ENCODE measurements at regions not wholly inside any gene's neighbourhood (a gene's known extent, or its start where the extent isn't known, plus 50 kb on each side); places are given as distances from the start of the nearest gene placed in this dataset.

- FAIRE-seq, result no peak
- no peak for TF ChIP-seq TAF1 (IDR thresholded peaks at IDR 0.05; ENCODE audit: borderline replicate concordance, low read depth, low read length)
- no peak for TF ChIP-seq POLR2A (IDR thresholded peaks at IDR 0.05; ENCODE audit: low read depth, low read length)
- no peak for TF ChIP-seq POLR2AphosphoS5 (IDR thresholded peaks at IDR 0.05; ENCODE audit: low read depth, low read length)
- DNase-seq (ENCODE audit: insufficient read length), result no peak
These were observed 638.5 kb upstream of the DPP6 start for GRCh38 chr7:153413540-153414287.

DNA sequence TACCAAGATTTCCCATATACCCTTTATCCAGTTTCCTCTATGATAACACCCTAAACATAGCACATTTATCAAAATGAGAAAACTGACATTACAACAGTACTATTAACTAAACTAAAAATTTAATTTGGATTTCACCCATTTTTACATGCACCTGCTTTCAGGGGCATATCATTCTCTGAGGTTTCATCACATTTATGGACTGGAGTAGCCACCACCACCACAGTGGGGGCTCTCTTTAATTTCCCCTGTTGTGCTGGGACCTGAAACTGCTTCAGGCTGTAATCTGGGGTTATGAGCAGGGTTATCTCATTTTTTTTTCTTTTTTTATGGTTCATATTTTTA is 637.9 kb upstream of the DPP6 start:
- TF ChIP-seq POLR2A (IDR thresholded peaks at IDR 0.05; ENCODE audit: low read depth, low read length) (no peak), POLR2AphosphoS5 (IDR thresholded peaks at IDR 0.05; ENCODE audit: low read depth, low read length) (no peak), TAF1 (IDR thresholded peaks at IDR 0.05; ENCODE audit: borderline replicate concordance, low read depth, low read length) (no peak)
- no peak for DNase-seq (ENCODE audit: insufficient read length)
- FAIRE-seq, result no peak

- TF ChIP-seq POLR2A (IDR thresholded peaks at IDR 0.05; ENCODE audit: low read depth, low read length), result no peak
- no peak for TF ChIP-seq TAF1 (IDR thresholded peaks at IDR 0.05; ENCODE audit: borderline replicate concordance, low read depth, low read length)
- no peak for TF ChIP-seq POLR2AphosphoS5 (IDR thresholded peaks at IDR 0.05; ENCODE audit: low read depth, low read length)
- no peak for FAIRE-seq
- DNase-seq (ENCODE audit: insufficient read length), result no peak
These were observed 636.6 kb upstream of the DPP6 start for GRCh38 chr7:153415632-153416031.

GRCh38 chr7:153422291-153423209 is 629.6 kb upstream of the DPP6 start:
- no peak for TF ChIP-seq POLR2AphosphoS5 (IDR thresholded peaks at IDR 0.05; ENCODE audit: low read depth, low read length)
- no peak for TF ChIP-seq TAF1 (IDR thresholded peaks at IDR 0.05; ENCODE audit: borderline replicate concordance, low read depth, low read length)
- TF ChIP-seq POLR2A (IDR thresholded peaks at IDR 0.05; ENCODE audit: low read depth, low read length), result no peak
- DNase-seq (ENCODE audit: insufficient read length), result no peak
- no peak for FAIRE-seq

DNA sequence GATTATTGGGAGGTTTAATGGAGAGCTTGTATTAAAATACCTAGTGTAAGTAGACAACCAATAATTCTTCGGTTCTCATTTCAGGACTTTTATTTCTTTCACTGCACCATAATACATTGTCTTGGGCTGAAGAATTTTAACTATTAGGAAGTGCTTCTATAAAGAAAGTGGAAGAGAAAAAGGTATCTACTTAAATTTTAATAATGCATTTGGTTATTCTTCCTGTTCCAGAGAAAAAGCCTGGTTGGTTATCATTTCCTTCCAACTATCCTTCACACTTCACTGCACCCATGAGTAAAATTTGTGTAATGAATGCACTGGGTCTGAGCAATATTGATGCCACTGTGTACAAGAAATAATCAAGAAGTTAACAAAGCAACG is 629.0 kb upstream of the DPP6 start:
- DNase-seq (ENCODE audit: insufficient read length) (no peak), FAIRE-seq (no peak)
- TF ChIP-seq TAF1 (IDR thresholded peaks at IDR 0.05; ENCODE audit: borderline replicate concordance, low read depth, low read length) (no peak), POLR2AphosphoS5 (IDR thresholded peaks at IDR 0.05; ENCODE audit: low read depth, low read length) (no peak), POLR2A (IDR thresholded peaks at IDR 0.05; ENCODE audit: low read depth, low read length) (no peak)

DNA sequence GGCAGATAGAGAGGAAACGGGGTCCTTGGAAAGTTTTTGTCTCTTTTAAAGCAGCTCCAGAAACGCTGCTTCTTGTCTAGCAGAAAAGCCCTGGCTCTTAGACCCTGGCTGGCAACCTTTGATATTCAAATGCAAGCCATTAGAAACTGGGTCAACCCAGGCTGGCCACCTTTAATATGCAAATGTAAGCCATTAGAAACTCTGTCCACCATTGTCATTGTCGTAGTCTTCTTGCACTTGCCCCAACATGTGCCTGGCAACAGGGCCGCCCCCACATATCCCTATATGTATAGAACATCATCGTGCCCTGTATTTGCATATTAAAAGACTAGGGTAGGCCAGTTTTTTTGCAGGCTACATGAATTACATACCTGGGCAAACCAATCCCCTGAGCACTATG is 621.3 kb upstream of the DPP6 start:
- FAIRE-seq, result no peak
- DNase-seq (ENCODE audit: insufficient read length), result no peak
- TF ChIP-seq POLR2AphosphoS5 (IDR thresholded peaks at IDR 0.05; ENCODE audit: low read depth, low read length), result no peak
- no peak for TF ChIP-seq POLR2A (IDR thresholded peaks at IDR 0.05; ENCODE audit: low read depth, low read length)
- no peak for TF ChIP-seq TAF1 (IDR thresholded peaks at IDR 0.05; ENCODE audit: borderline replicate concordance, low read depth, low read length)

- TF ChIP-seq POLR2AphosphoS5 (IDR thresholded peaks at IDR 0.05; ENCODE audit: low read depth, low read length), result no peak
- TF ChIP-seq TAF1 (IDR thresholded peaks at IDR 0.05; ENCODE audit: borderline replicate concordance, low read depth, low read length), result no peak
- TF ChIP-seq POLR2A (IDR thresholded peaks at IDR 0.05; ENCODE audit: low read depth, low read length), result no peak
- FAIRE-seq, result no peak
- DNase-seq (ENCODE audit: insufficient read length), result no peak
These were observed 620.1 kb upstream of the DPP6 start for GRCh38 chr7:153432063-153432462.

- TF ChIP-seq TAF1 (IDR thresholded peaks at IDR 0.05; ENCODE audit: borderline replicate concordance, low read depth, low read length) (no peak), POLR2AphosphoS5 (IDR thresholded peaks at IDR 0.05; ENCODE audit: low read depth, low read length) (no peak), POLR2A (IDR thresholded peaks at IDR 0.05; ENCODE audit: low read depth, low read length) (no peak)
- no peak for DNase-seq (ENCODE audit: insufficient read length)
- FAIRE-seq, result no peak
These were observed 619.0 kb upstream of the DPP6 start for GRCh38 chr7:153433223-153433622.

DNA sequence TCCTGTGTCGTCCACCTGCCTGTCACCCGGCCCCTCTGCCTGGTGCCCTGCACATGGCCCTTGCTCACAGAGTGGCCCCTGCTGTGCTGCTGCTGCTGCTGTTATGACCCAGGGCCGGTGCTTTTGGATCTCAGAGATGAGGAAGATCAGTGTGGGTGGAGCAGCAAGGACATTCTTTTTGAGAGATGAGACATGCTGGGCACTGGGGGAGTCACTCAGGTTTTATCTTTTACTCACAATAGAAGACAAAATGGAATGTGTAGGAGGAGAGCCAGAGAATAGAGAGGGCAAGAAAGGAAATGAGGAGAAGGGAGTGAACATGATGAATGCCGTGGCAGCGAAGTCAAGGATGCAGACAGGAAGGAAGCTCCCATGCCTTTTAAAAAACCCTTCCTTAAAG is 611.5 kb upstream of the DPP6 start:
- FAIRE-seq, result no peak
- DNase-seq (ENCODE audit: insufficient read length), result no peak
- TF ChIP-seq TAF1 (IDR thresholded peaks at IDR 0.05; ENCODE audit: borderline replicate concordance, low read depth, low read length) (no peak), POLR2AphosphoS5 (IDR thresholded peaks at IDR 0.05; ENCODE audit: low read depth, low read length) (no peak), POLR2A (IDR thresholded peaks at IDR 0.05; ENCODE audit: low read depth, low read length) (no peak)

GRCh38 chr7:153443032-153443701 is 609.0 kb upstream of the DPP6 start:
- TF ChIP-seq POLR2AphosphoS5 (IDR thresholded peaks at IDR 0.05; ENCODE audit: low read depth, low read length), result no peak
- no peak for TF ChIP-seq POLR2A (IDR thresholded peaks at IDR 0.05; ENCODE audit: low read depth, low read length)
- TF ChIP-seq TAF1 (IDR thresholded peaks at IDR 0.05; ENCODE audit: borderline replicate concordance, low read depth, low read length), result no peak
- FAIRE-seq (no peak), DNase-seq (ENCODE audit: insufficient read length) (no peak)

DNA sequence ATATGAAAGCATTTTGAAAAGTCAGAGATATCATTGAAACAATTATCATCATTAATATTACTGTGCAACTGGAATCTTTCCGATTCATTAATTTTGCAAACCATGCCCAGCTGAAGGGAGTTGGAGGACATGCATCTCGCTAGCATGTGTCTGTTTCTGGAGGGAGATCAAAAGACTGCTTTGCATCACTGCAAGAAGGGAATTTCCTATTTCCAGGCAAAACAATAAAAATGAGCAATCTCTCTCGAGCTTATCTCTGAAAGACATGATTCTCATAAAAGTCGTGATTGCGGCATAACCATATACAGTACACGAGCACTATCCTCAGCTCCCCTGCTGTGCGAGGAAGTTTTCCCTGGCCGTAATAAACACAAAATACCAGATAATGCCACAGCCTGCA is 607.6 kb upstream of the DPP6 start:
- TF ChIP-seq POLR2AphosphoS5 (IDR thresholded peaks at IDR 0.05; ENCODE audit: low read depth, low read length) (no peak), POLR2A (IDR thresholded peaks at IDR 0.05; ENCODE audit: low read depth, low read length) (no peak), TAF1 (IDR thresholded peaks at IDR 0.05; ENCODE audit: borderline replicate concordance, low read depth, low read length) (no peak)
- no peak for DNase-seq (ENCODE audit: insufficient read length)
- FAIRE-seq, result no peak
